Activated T-cell treated with anti-CD3 and anti-CD28 coated beads, Interleukin-2, amount 50 U/mL, for 72 hours (primary cell): ENCODE measurements at regions not wholly inside any gene's neighbourhood (a gene's known extent, or its start where the extent isn't known, plus 50 kb on each side); places are given as distances from the start of the nearest gene placed in this dataset.

Experiments used
- ATAC-seq, 2 donors: fragments of 150-1000 bp; cut with Tn5 transposase; replicated peaks in 1 of 2; 2 replicates each; pipeline ENCODE4 v1.10.0; 2021; ENCODE audit warnings: moderate library complexity in 2 of 2, mild to moderate bottlenecking in 1 of 2
- DNase-seq, 2 donors: peaks; one replicate each; pipeline ENCODE4 v3.0.0; 2021 to 2022; ENCODE audit warnings: mixed read lengths in 1 of 2
- H3K27ac Mint-ChIP-seq: one replicate; pipeline ENCODE4 v1.8.0; 2022; ENCODE audit warnings: mild to moderate bottlenecking, moderate library complexity, mixed read lengths
- H3K27me3 Mint-ChIP-seq: one replicate; pipeline ENCODE4 v1.8.0; 2022; ENCODE audit warnings: low read depth, mixed read lengths
- H3K36me3 Mint-ChIP-seq, 2 donors: one replicate each; pipeline ENCODE4 v1.8.0; 2022; ENCODE audit warnings: mixed read lengths in 2 of 2, mild to moderate bottlenecking in 1 of 2; ENCODE audit not compliant: insufficient read depth in 2 of 2
- H3K4me1 Mint-ChIP-seq: one replicate; pipeline ENCODE4 v1.8.0; 2022; ENCODE audit warnings: low read depth, mixed read lengths
- H3K4me3 Mint-ChIP-seq, 2 donors: one replicate each; pipeline ENCODE4 v1.8.0; 2022; ENCODE audit warnings: mild to moderate bottlenecking in 2 of 2, mixed read lengths in 2 of 2, moderate library complexity in 2 of 2
- H3K9me3 Mint-ChIP-seq, 2 donors: one replicate each; pipeline ENCODE4 v1.8.0; 2022; ENCODE audit warnings: mixed read lengths in 2 of 2

DNA sequence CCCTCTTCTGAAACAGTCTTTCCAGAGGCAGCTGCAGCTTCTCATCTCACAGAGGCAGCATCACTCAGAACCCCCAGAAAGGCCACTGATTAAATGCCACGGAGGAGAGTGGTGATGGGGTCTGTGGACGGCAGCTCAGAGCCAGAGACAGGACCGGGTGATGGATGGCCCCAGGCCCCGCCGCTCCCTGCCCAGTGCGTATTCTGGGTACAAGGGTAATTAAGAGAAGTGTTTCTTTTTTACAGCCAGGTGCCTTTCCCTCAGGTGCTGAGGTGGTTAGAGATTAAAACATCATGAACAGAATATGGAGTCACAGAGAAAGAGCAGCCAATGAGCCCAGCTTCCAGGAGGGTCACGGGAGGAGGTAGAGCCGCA is 434.5 kb downstream of the PREX1 start:
- H3K9me3 Mint-ChIP-seq = peaks cover 7 to 13% of the 10 kb centered on the region in 2 donors
- ATAC-seq (no peak), DNase-seq (no peak)
- H3K4me3 Mint-ChIP-seq = no peak overlapping the region
- peaks cover 13% of the 10 kb centered on the region for H3K27me3 Mint-ChIP-seq
- H3K4me1 Mint-ChIP-seq = no peaks in the 10 kb centered on the region
- H3K36me3 Mint-ChIP-seq = peaks cover 4 to 6% of the 10 kb centered on the region in 2 donors
- no peak overlapping the region for H3K27ac Mint-ChIP-seq

- no peaks in the 10 kb centered on the region for H3K4me1 Mint-ChIP-seq
- H3K4me3 Mint-ChIP-seq = no peak overlapping the region
- H3K27ac Mint-ChIP-seq = no peak overlapping the region
- peaks cover 7 to 13% of the 10 kb centered on the region in 2 donors for H3K9me3 Mint-ChIP-seq
- no peak for DNase-seq
- H3K27me3 Mint-ChIP-seq = peaks cover 13% of the 10 kb centered on the region
- ATAC-seq = no peak
- H3K36me3 Mint-ChIP-seq = peaks cover 4 to 6% of the 10 kb centered on the region in 2 donors
Observed at GRCh38 chr20:48392407-48393310, 435.1 kb downstream of the PREX1 start.

DNA sequence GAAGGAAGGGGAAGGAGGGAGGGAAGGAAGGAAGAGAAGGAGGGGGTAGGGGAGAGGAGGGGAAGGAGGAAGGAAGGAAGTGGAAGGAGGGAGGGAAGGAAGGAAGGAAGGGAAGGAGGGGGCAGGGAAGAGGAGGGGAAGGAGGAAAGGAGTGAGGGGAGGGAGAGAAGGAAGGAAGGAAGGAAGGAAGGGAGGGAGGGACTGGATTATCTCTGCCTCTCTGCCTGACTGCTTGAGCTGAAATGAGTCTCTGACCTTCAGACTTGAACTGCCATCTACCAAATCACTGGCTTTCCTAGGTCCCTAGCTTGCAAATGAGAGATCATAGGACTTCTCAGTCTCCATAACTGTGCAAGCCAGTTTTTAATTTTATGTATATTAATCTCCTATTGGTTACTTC is 436.8 kb downstream of the PREX1 start:
- ATAC-seq (no peak), DNase-seq (no peak)
- Mint-ChIP-seq H3K4me3 (no peak overlapping the region), H3K4me1 (no peaks in the 10 kb centered on the region), H3K27me3 (peaks cover 13% of the 10 kb centered on the region), H3K27ac (no peak overlapping the region), H3K36me3 (peaks cover 4 to 6% of the 10 kb centered on the region in 2 donors), H3K9me3 (peaks cover 7 to 13% of the 10 kb centered on the region in 2 donors)

- no peak overlapping the region for H3K4me3 Mint-ChIP-seq
- DNase-seq (no peak), ATAC-seq (no peak)
- H3K4me1 Mint-ChIP-seq = no peaks in the 10 kb centered on the region
- no peak overlapping the region for H3K27ac Mint-ChIP-seq
- peaks cover 7 to 10% of the 10 kb centered on the region in 2 donors for H3K9me3 Mint-ChIP-seq
- peaks cover 8% of the 10 kb centered on the region for H3K27me3 Mint-ChIP-seq
- H3K36me3 Mint-ChIP-seq = peaks cover 4 to 6% of the 10 kb centered on the region in 2 donors
Observed at GRCh38 chr20:48387675-48388074, 440.1 kb downstream of the PREX1 start.

GRCh38 chr20:48385527-48385926 is 442.3 kb downstream of the PREX1 start:
- Mint-ChIP-seq H3K36me3 (no peaks in the 10 kb centered on the region), H3K9me3 (peaks cover 0 to 3% of the 10 kb centered on the region in 2 donors), H3K27ac (no peak overlapping the region), H3K27me3 (peaks cover 15% of the 10 kb centered on the region), H3K4me1 (no peaks in the 10 kb centered on the region), H3K4me3 (no peak overlapping the region)
- ATAC-seq (no peak), DNase-seq (no peak)

- Mint-ChIP-seq H3K9me3 (no peaks in the 10 kb centered on the region), H3K27ac (no peak overlapping the region), H3K4me3 (no peak overlapping the region)
Observed at GRCh38 chr20:48385114-48385513, 442.7 kb downstream of the PREX1 start.

GRCh38 chr20:48384147-48384818 is 443.5 kb downstream of the PREX1 start:
- Mint-ChIP-seq H3K4me3 (no peak overlapping the region), H3K36me3 (no peaks in the 10 kb centered on the region), H3K27ac (no peak overlapping the region), H3K9me3 (no peaks in the 10 kb centered on the region), H3K4me1 (no peaks in the 10 kb centered on the region), H3K27me3 (peaks cover 15% of the 10 kb centered on the region)
- ATAC-seq (peak in 1 of 2 donors; percentile 34), DNase-seq (peak; percentile 17 to 32)

More at GRCh38 chr20:48385114-48385513, 442.7 kb downstream of the PREX1 start:
- Mint-ChIP-seq H3K27me3 (peaks cover 15% of the 10 kb centered on the region), H3K4me1 (no peaks in the 10 kb centered on the region), H3K36me3 (no peaks in the 10 kb centered on the region)
- DNase-seq = no peak
- no peak for ATAC-seq

DNA sequence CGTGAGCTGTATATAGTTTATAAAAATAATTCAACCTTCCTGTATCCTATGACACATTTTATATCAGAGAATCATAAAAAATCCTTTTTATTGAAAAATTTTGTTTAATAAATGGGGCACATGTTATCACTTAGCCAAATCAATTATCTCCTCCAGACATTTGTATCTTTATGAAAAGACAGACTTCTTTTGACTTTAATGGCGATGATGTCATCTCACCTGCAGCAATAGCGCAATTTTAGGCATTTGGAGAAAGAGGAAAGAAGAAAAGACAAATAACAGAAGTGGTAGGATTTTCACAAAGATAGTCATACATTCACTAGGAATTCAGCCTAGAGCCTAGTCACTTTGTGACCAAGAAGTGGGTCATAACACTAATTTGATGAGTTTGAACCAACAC is 444.5 kb downstream of the PREX1 start:
- Mint-ChIP-seq H3K27ac (no peak overlapping the region), H3K27me3 (peaks cover 15% of the 10 kb centered on the region), H3K9me3 (no peaks in the 10 kb centered on the region), H3K4me1 (no peaks in the 10 kb centered on the region), H3K4me3 (no peak overlapping the region), H3K36me3 (no peaks in the 10 kb centered on the region)
- ATAC-seq (no peak), DNase-seq (no peak)

DNA sequence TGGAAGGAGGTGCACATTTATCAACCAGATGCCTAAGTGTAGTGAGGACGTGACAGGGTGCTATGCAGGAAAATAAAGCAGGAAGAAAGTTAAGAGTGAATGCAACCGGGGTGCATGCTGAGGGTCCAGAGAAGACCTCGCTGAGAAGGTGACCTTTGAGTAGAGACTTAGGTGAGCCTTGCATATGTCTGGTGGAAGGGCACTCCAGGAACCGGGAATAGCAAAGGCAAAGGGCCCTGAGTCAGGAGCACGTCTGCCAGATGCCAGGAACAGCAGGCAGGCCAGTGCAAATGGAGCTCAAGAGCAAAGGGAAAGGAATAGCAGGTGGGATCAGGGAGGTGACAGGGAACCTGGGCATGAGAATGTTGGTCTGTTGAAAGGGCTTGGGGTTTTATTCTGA is 445.5 kb downstream of the PREX1 start:
- H3K27ac Mint-ChIP-seq = no peak overlapping the region
- H3K4me1 Mint-ChIP-seq = no peaks in the 10 kb centered on the region
- no peaks in the 10 kb centered on the region for H3K9me3 Mint-ChIP-seq

GRCh38 chr20:48381353-48382120 is 446.3 kb downstream of the PREX1 start:
- Mint-ChIP-seq H3K27ac (no peak overlapping the region), H3K9me3 (no peaks in the 10 kb centered on the region)

More for the DNA sequence above, 445.5 kb downstream of the PREX1 start:
- peaks cover 15% of the 10 kb centered on the region for H3K27me3 Mint-ChIP-seq
- no peaks in the 10 kb centered on the region for H3K36me3 Mint-ChIP-seq
- DNase-seq (no peak), ATAC-seq (no peak)
- H3K4me3 Mint-ChIP-seq = no peak overlapping the region

GRCh38 chr20:48380661-48381060 is 447.1 kb downstream of the PREX1 start:
- H3K36me3 Mint-ChIP-seq = no peaks in the 10 kb centered on the region
- peaks cover 19% of the 10 kb centered on the region for H3K27me3 Mint-ChIP-seq
- H3K27ac Mint-ChIP-seq = no peak overlapping the region
- no peaks in the 10 kb centered on the region for H3K4me1 Mint-ChIP-seq
- no peaks in the 10 kb centered on the region for H3K9me3 Mint-ChIP-seq
- H3K4me3 Mint-ChIP-seq = no peak overlapping the region
- no peak for DNase-seq
- no peak for ATAC-seq

More at GRCh38 chr20:48381353-48382120, 446.3 kb downstream of the PREX1 start:
- Mint-ChIP-seq H3K4me3 (no peak overlapping the region), H3K27me3 (peaks cover 15% of the 10 kb centered on the region), H3K4me1 (no peaks in the 10 kb centered on the region), H3K36me3 (no peaks in the 10 kb centered on the region)
- DNase-seq = no peak
- no peak for ATAC-seq

DNA sequence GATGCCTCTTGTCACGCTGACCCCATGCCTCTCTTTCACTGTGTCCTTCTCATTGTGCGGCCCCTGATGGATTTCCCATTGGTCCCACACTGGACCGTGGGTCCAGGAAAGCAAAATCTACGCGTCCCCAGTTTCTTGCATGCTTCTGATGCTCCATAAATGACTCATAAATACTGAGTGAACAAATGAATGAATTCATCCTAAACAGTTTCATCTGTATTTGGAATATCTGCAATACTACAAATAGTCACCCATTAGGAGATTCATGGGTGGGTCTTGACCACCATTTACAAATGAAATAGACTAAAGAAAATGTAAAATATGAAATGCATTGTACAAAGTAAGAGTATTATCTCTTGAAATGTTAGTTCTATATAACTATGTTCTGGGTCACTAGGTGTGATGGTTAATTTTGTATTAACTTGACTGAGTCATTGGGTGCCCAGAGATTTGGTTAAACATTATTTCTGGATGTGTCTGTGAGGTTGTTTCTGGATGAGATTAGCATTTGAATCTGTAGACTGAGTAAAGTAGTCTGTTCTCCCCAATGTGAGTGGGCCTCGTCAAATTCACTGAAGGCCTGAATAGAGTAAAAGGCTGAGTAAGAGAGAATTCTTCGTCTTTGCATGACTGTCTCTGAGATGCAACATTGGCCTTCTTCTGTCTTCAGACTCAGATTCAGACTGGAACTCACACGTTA is 448.7 kb downstream of the PREX1 start:
- Mint-ChIP-seq H3K27ac (no peak overlapping the region), H3K36me3 (no peaks in the 10 kb centered on the region), H3K4me1 (no peaks in the 10 kb centered on the region), H3K27me3 (peaks cover 20% of the 10 kb centered on the region), H3K9me3 (no peaks in the 10 kb centered on the region), H3K4me3 (no peak overlapping the region)
- DNase-seq (no peak), ATAC-seq (no peak)
